ENCODE measurements at regions not wholly inside any gene's neighbourhood (a gene's known extent, or its start where the extent isn't known, plus 50 kb on each side); places are given as distances from the start of the nearest gene placed in this dataset.

DNA sequence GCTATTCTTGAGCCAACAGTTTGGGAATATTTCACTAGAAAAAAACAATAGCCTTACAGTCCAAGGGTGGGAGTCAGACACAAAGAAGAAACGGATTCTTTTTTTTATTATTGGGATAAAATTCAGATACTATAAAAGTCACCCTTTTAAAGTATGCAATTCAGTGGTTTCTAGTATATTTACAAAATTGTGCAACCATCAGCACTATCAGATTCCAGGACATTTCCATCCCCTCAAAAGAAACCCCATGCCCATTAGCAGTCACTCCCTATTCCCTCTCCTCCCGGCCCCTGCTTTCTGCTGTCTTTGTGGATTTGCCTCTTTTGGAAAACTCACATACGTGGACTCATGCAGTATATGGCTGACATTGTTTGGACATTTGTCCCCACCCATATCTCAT lies 134.4 kb downstream of the C16orf95 start:
- no peak for TF ChIP-seq CTCF (IDR thresholded peaks at IDR 0.05)
- no peak for TF ChIP-seq ZFX (IDR thresholded peaks at IDR 0.05; ENCODE audit: borderline replicate concordance)

Data from 22Rv1 (cell line).